ENCODE measurements at regions not wholly inside any gene's neighbourhood (a gene's known extent, or its start where the extent isn't known, plus 50 kb on each side); places are given as distances from the start of the nearest gene placed in this dataset.

GRCh38 chrX:124548571-124548970, 202.2 kb downstream of the SH2D1A start:
- H3K9ac ChIP-seq (ENCODE audit: insufficient read depth in 1 of 2, low read depth in 2 of 2, low read length in 2 of 2): no peak overlapping the region
- H3K4me1 ChIP-seq (replicated peaks in 1 of 2; ENCODE audit: control insufficient read depth in 2 of 2, insufficient read depth in 2 of 2, low read length in 2 of 2): no peaks in the 10 kb centered on the region
- ATAC-seq: no peak
- no peaks in the 10 kb centered on the region for H3K79me2 ChIP-seq (ENCODE audit: control insufficient read depth, insufficient read depth, low read length)
- H3K9me1 ChIP-seq (ENCODE audit: control insufficient read depth, insufficient read depth, low read length): no peaks in the 10 kb centered on the region
- POLR2A ChIA-PET: no interaction called here
- H2AFZ ChIP-seq (ENCODE audit: low read depth, low read length): no peak overlapping the region
- TF ChIP-seq RFX5 (IDR thresholded peaks at IDR 0.05; ENCODE audit: low read depth, low read length) (no peak), CBX3 (IDR thresholded peaks at IDR 0.05; ENCODE audit: borderline replicate concordance in 1 of 2, low read length in 2 of 2) (no peak), CHD1 (IDR thresholded peaks at IDR 0.05; ENCODE audit: low read length) (no peak), CREB5 (CRISPR knock-in tag; IDR thresholded peaks at IDR 0.05) (no peak), SPI1 (IDR thresholded peaks at IDR 0.05; ENCODE audit: borderline replicate concordance, low read depth, low read length) (no peak), SETDB1 (IDR thresholded peaks at IDR 0.05; ENCODE audit: low read length) (no peak), STAG1 (CRISPR knock-in tag; IDR thresholded peaks at IDR 0.05; ENCODE audit: borderline replicate concordance) (no peak), GTF3C2 (IDR thresholded peaks at IDR 0.05; ENCODE audit: borderline replicate concordance, extremely low read depth, insufficient read length) (no peak), MLLT1 (IDR thresholded peaks at IDR 0.05) (no peak), SLC30A9 (CRISPR knock-in tag; IDR thresholded peaks at IDR 0.05) (no peak), ZNF431 (CRISPR knock-in tag; IDR thresholded peaks at IDR 0.05) (no peak), CBFA2T3 (IDR thresholded peaks at IDR 0.05) (no peak), NCOA1 (IDR thresholded peaks at IDR 0.05; ENCODE audit: low read depth) (no peak), EP400 (IDR thresholded peaks at IDR 0.05) (no peak), HMG20A (CRISPR knock-in tag; conservative IDR thresholded peaks at IDR 0.05) (no peak), ASH1L (IDR thresholded peaks at IDR 0.05; ENCODE audit: borderline replicate concordance, low read depth, partially characterized antibody) (no peak), RBM39 (optimal IDR thresholded peaks at IDR 0.05; ENCODE audit: low read depth, low read length) (no peak), ZNF512 (tag; IDR thresholded peaks at IDR 0.05) (no peak), KHSRP (IDR thresholded peaks at IDR 0.05) (no peak)
- H3K27me3 ChIP-seq (ENCODE audit: control insufficient read depth in 2 of 2, insufficient read depth in 2 of 2, low read length in 2 of 2): no peaks in the 10 kb centered on the region
- no peaks in the 10 kb centered on the region for H3K36me3 ChIP-seq (ENCODE audit: control insufficient read depth, insufficient read depth, low read length)
- in situ Hi-C loops (cut with MboI): no loop called here
- no peak for FAIRE-seq
- intact Hi-C loops (cut with micrococcal nuclease): no loop called here
- 27% methylated on average over 6 of the region's 6 CpGs for WGBS (ENCODE audit: insufficient coverage, low coverage, missing lambda C conversion rate)
- no peak overlapping the region for H3K4me3 ChIP-seq
- no peaks in the 10 kb centered on the region for H4K20me1 ChIP-seq (replicated peaks; ENCODE audit: control insufficient read depth, insufficient read depth, low read length)
- no peak overlapping the region for H3K27ac ChIP-seq (ENCODE audit: extremely low read depth, low read depth, low read length)
- BruUV-seq (replicated peaks): no TSS peak
- H3K9me3 ChIP-seq (replicated peaks; ENCODE audit: control insufficient read depth, insufficient read depth, low read depth, low read length): no peaks in the 10 kb centered on the region
- CTCF ChIA-PET (ENCODE audit: low intra/inter-chr PET ratio): no interaction called here
- H3K4me2 ChIP-seq (ENCODE audit: insufficient read depth, low read length): no peak overlapping the region
- DNase-seq (ENCODE audit: extremely low read depth in 1 of 4, low spot score in 3 of 4): no peak

All from K562 (cell line).